Activated T-helper 1 cell treated with anti-CD3 and anti-CD28 coated beads, Interleukin-12 subunit alpha, Interleukin-12 subunit beta, Interleukin-2, Interleukin-4 antibody, amounts not matched to agents 30 ng/mL and 10 ng/mL and 1 ng/mL, durations not matched to agents 14 hours and 24 hours and 36 hours (primary cell): ENCODE measurements at regions not wholly inside any gene's neighbourhood (a gene's known extent, or its start where the extent isn't known, plus 50 kb on each side); places are given as distances from the start of the nearest gene placed in this dataset.

ENCODE experiments used
- DNase-seq: peaks from one replicate; pipeline ENCODE4 v3.0.0; 2021; ENCODE audit warnings: low spot score
- H3K27ac Mint-ChIP-seq: one replicate; pipeline ENCODE4 v1.8.0; 2021; ENCODE audit warnings: mild to moderate bottlenecking, mixed read lengths
- H3K27me3 Mint-ChIP-seq: one replicate; pipeline ENCODE4 v1.8.0; 2022; ENCODE audit warnings: mild to moderate bottlenecking, moderate library complexity, mixed read lengths; ENCODE audit not compliant: insufficient read depth
- H3K36me3 Mint-ChIP-seq: one replicate; pipeline ENCODE4 v1.8.0; 2021; ENCODE audit warnings: low read depth, mixed read lengths
- H3K4me1 Mint-ChIP-seq: one replicate; pipeline ENCODE4 v1.8.0; 2021; ENCODE audit warnings: low read depth, mixed read lengths
- H3K4me3 Mint-ChIP-seq: one replicate; pipeline ENCODE4 v1.8.0; 2021; ENCODE audit warnings: mild to moderate bottlenecking, moderate library complexity, mixed read lengths
- H3K9me3 Mint-ChIP-seq: one replicate; pipeline ENCODE4 v1.8.0; 2021; ENCODE audit warnings: mixed read lengths
- intact Hi-C: fragments of 100-400 bp; cut with micrococcal nuclease; formaldehyde crosslinking; loops from one replicate; pipeline ENCODE4 v1.15.1; 2024

DNA sequence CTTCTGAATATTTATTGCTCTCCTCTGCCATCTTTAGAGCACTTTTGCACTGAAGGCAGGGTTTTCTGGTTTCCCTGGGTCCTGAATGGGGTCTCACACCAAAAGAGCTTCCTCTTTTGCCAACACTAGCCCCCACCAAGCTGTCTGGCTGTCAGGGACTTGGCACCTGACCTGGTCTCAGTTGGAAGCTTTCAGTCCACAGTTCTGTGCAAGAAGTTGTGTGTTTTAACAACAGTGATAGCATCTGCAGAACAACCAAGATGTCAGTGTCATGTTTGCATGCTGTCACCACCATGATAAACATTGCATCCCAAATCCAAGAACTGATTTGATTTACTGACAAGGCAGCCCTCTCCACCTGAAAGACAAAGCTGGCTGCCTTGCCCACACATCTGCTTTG lies 448.5 kb upstream of the CCL2 start:
- no peak overlapping the region for H3K27ac Mint-ChIP-seq
- H3K36me3 Mint-ChIP-seq, result no peaks in the 10 kb centered on the region
- no peak for DNase-seq
- intact Hi-C loops, result no loop called here
- H3K27me3 Mint-ChIP-seq, result peaks cover 3% of the 10 kb centered on the region
- H3K9me3 Mint-ChIP-seq, result no peaks in the 10 kb centered on the region
- no peaks in the 10 kb centered on the region for H3K4me1 Mint-ChIP-seq
- H3K4me3 Mint-ChIP-seq, result no peak overlapping the region

GRCh38 chr17:33809748-33810147 lies 445.3 kb upstream of the CCL2 start:
- Mint-ChIP-seq H3K36me3 (no peaks in the 10 kb centered on the region), H3K27ac (no peak overlapping the region), H3K4me1 (no peaks in the 10 kb centered on the region), H3K4me3 (no peak overlapping the region), H3K27me3 (no peaks in the 10 kb centered on the region), H3K9me3 (no peaks in the 10 kb centered on the region)
- intact Hi-C loops, result no loop called here
- no peak for DNase-seq

- no peak for DNase-seq
- H3K27ac Mint-ChIP-seq, result no peak overlapping the region
- no peaks in the 10 kb centered on the region for H3K27me3 Mint-ChIP-seq
- intact Hi-C loops, result no loop called here
- H3K36me3 Mint-ChIP-seq, result no peaks in the 10 kb centered on the region
- H3K9me3 Mint-ChIP-seq, result no peaks in the 10 kb centered on the region
- H3K4me3 Mint-ChIP-seq, result no peak overlapping the region
- no peaks in the 10 kb centered on the region for H3K4me1 Mint-ChIP-seq
Observed at GRCh38 chr17:33811004-33811760, 443.9 kb upstream of the CCL2 start.

DNA sequence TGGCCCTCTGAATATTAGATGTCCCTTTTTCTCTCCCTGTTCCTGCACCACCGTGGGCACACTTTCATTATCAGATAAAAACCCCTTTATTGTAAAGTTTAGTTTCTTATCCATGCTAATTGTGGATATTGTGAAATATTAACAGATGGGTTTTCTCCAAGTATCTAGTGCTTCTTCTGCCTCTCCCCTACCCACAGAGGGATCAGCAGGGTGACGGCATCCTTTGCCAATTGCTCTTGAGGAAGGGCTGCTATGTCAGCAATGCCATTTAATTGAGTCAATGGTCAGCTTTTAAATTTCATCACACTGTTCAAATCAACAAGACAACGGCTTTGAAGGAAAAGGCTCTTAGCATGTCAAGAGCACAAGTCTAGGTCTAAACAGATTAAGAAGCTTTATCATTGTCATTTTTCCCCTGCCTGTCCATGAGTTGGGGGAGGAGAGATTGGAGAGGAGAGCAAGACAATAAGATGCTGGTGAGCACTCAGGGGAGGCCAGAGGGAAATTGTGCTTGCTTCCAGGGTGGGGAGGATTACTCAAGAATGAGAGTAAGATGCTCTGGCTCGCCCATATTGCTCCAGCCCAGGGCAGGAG lies 443.0 kb upstream of the CCL2 start:
- H3K27me3 Mint-ChIP-seq, result no peaks in the 10 kb centered on the region

DNA sequence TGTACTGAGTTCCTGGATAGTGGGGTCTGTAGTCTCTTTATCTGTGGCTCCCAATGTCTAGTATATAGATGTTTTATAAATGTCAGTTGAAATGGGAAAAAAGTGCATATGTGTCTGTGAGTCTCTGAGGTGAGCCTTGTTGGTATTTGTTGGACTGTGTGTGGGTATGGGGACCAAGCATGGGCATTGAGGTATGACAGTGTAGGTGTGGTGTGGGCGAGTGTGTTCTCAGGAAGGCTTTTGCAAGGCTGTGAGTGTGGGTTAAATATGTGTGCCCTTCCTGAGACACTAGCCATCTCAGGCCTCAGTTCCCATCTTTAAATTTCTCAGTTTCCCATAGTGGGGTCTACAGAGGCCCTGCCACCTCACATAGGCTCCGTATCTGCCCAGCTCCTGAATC lies 440.2 kb upstream of the CCL2 start:
- intact Hi-C loops, result no loop called here
- peaks cover 2% of the 10 kb centered on the region for H3K27me3 Mint-ChIP-seq
- no peaks in the 10 kb centered on the region for H3K36me3 Mint-ChIP-seq

More for the DNA sequence above, 443.0 kb upstream of the CCL2 start:
- Mint-ChIP-seq H3K4me3 (no peak overlapping the region), H3K27ac (no peak overlapping the region), H3K4me1 (no peaks in the 10 kb centered on the region), H3K36me3 (no peaks in the 10 kb centered on the region), H3K9me3 (no peaks in the 10 kb centered on the region)
- no peak for DNase-seq
- intact Hi-C loops, result no loop called here

DNA sequence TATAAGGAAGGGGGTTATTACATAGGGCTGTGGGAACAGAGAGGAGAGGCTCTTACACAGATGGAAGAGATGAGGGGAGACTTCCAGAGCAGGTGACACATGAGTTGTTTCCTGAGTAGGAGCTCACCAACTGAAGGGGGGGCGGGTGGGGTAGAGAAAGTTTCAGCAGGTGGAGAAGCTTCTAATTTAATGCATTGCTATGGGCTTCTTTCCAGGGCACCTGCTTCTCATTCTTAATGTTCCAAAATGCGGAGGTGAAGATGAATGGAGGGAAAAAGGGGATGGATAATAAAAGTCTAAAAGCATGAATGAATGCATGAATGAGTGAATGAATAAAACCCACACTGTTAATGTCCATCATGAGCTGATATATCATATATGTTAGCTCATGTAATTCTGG lies 439.0 kb upstream of the CCL2 start:
- no peak for DNase-seq
- Mint-ChIP-seq H3K36me3 (no peaks in the 10 kb centered on the region), H3K9me3 (no peaks in the 10 kb centered on the region), H3K27me3 (peaks cover 2% of the 10 kb centered on the region), H3K4me3 (no peak overlapping the region), H3K4me1 (no peaks in the 10 kb centered on the region), H3K27ac (no peak overlapping the region)
- intact Hi-C loops, result no loop called here

More for the DNA sequence above, 440.2 kb upstream of the CCL2 start:
- DNase-seq, result no peak
- H3K4me3 Mint-ChIP-seq, result no peak overlapping the region
- no peaks in the 10 kb centered on the region for H3K4me1 Mint-ChIP-seq
- no peak overlapping the region for H3K27ac Mint-ChIP-seq
- H3K9me3 Mint-ChIP-seq, result no peaks in the 10 kb centered on the region

GRCh38 chr17:33816842-33817617 lies 438.1 kb upstream of the CCL2 start:
- Mint-ChIP-seq H3K36me3 (no peaks in the 10 kb centered on the region), H3K4me1 (no peaks in the 10 kb centered on the region), H3K27me3 (peaks cover 2% of the 10 kb centered on the region), H3K4me3 (no peak overlapping the region), H3K9me3 (no peaks in the 10 kb centered on the region), H3K27ac (no peak overlapping the region)
- intact Hi-C loops, result no loop called here
- no peak for DNase-seq

DNA sequence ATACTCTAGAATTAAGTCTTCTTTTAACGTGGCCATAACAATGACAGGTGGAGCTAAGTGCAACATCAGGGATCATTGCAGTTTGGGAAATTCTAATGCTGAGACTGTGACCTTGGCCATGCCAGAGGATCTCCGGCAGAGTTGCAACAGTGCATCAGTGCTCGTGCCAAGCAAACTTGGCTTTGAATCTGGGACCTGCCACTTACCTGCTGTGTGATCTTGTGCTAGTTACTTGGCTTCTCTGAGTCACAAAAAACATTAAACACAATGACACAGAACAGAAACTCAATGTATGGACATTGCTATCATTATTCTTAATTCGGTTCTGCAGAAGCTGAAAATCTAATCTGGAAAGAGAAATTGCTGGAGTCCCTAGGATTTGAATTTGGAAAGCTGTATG lies 435.5 kb upstream of the CCL2 start:
- no peak for DNase-seq
- H3K4me1 Mint-ChIP-seq, result no peaks in the 10 kb centered on the region
- H3K27ac Mint-ChIP-seq, result no peak overlapping the region
- no peaks in the 10 kb centered on the region for H3K36me3 Mint-ChIP-seq
- peaks cover 2% of the 10 kb centered on the region for H3K27me3 Mint-ChIP-seq
- H3K9me3 Mint-ChIP-seq, result no peaks in the 10 kb centered on the region
- H3K4me3 Mint-ChIP-seq, result no peak overlapping the region
- intact Hi-C loops, result no loop called here

DNA sequence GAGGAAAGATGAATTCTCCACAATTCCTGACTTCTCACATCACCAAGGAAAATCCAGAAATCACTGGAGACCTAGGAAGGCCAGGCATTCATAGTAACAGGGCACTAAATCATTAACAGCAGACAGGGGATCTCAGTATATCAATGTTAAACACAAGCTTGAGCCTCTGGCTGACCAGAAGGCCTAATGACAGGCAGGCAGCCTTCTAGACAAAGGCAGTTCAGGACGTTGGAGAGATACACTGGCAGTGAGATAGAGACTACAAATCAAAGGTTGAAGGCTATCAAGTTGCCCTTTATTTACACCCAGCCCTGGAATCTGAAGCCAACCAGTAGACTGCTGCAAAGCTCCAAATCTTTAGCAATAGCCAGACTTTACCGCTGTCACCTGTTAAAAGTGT lies 422.8 kb upstream of the CCL2 start:
- intact Hi-C loops, result no loop called here
- no peaks in the 10 kb centered on the region for H3K4me1 Mint-ChIP-seq
- no peaks in the 10 kb centered on the region for H3K36me3 Mint-ChIP-seq
- H3K4me3 Mint-ChIP-seq, result no peak overlapping the region
- H3K27ac Mint-ChIP-seq, result no peak overlapping the region
- DNase-seq, result no peak
- no peaks in the 10 kb centered on the region for H3K9me3 Mint-ChIP-seq
- peaks cover 2% of the 10 kb centered on the region for H3K27me3 Mint-ChIP-seq

DNA sequence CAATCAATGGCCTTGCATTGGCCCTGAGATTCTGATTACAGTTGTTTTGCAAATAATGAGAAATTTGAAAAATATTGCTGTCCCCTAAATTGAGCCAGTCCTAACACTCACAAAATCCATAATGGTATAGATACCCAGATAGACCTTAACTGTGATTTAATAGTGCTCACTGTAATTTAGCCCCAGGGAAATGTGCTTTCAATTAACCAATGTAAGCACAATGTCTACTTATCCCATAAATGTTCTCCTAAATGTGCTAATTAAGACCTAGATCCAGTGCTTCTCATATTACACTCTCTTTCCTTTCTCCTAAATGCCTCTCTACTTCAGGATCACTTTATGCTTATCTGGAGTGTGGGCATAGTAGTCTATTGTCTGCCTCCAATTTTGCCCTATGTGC lies 417.8 kb upstream of the CCL2 start:
- Mint-ChIP-seq H3K27ac (no peak overlapping the region), H3K4me1 (no peaks in the 10 kb centered on the region), H3K9me3 (no peaks in the 10 kb centered on the region), H3K27me3 (no peaks in the 10 kb centered on the region), H3K4me3 (no peak overlapping the region), H3K36me3 (no peaks in the 10 kb centered on the region)
- no peak for DNase-seq
- intact Hi-C loops, result no loop called here

- no peak for DNase-seq
- no peaks in the 10 kb centered on the region for H3K9me3 Mint-ChIP-seq
- intact Hi-C loops, result no loop called here
- H3K27me3 Mint-ChIP-seq, result no peaks in the 10 kb centered on the region
- H3K36me3 Mint-ChIP-seq, result no peaks in the 10 kb centered on the region
- no peaks in the 10 kb centered on the region for H3K4me1 Mint-ChIP-seq
- no peak overlapping the region for H3K27ac Mint-ChIP-seq
- no peak overlapping the region for H3K4me3 Mint-ChIP-seq
Observed at GRCh38 chr17:33838281-33838680, 416.8 kb upstream of the CCL2 start.

DNA sequence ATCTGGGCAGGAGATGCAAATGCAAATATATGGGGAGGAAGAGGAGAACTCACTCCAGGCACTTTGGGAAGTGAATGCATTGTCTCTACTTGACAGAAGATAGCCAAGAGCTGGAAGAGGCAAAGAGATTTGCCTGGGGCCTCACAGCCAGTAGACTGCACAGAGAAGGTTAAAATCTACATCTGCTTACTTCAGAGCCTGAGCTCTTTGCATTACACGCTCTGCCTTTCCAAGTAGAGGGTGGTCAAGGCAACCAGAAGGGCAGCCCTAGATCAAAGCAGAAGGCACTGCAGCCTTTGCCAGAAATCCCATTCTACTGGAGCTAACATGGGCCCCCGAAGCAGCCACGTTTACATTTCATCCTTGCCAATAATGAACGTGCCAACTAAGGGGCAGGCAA lies 407.2 kb upstream of the CCL2 start:
- Mint-ChIP-seq H3K27ac (no peak overlapping the region), H3K9me3 (no peaks in the 10 kb centered on the region)

GRCh38 chr17:33848433-33848832 lies 406.7 kb upstream of the CCL2 start:
- Mint-ChIP-seq H3K9me3 (no peaks in the 10 kb centered on the region), H3K36me3 (no peaks in the 10 kb centered on the region), H3K4me1 (no peaks in the 10 kb centered on the region), H3K27me3 (peaks cover 2% of the 10 kb centered on the region), H3K4me3 (no peak overlapping the region), H3K27ac (no peak overlapping the region)
- intact Hi-C loops, result no loop called here
- no peak for DNase-seq

More for the DNA sequence above, 407.2 kb upstream of the CCL2 start:
- no peak overlapping the region for H3K4me3 Mint-ChIP-seq
- no peak for DNase-seq
- peaks cover 2% of the 10 kb centered on the region for H3K27me3 Mint-ChIP-seq
- H3K36me3 Mint-ChIP-seq, result no peaks in the 10 kb centered on the region
- H3K4me1 Mint-ChIP-seq, result no peaks in the 10 kb centered on the region
- intact Hi-C loops, result no loop called here
